H1 (cell line): ENCODE measurements at regions not wholly inside any gene's neighbourhood (a gene's known extent, or its start where the extent isn't known, plus 50 kb on each side); places are given as distances from the start of the nearest gene placed in this dataset.

Experiments used
- CREB1 ChIP-seq: IDR thresholded peaks from 2 replicates; pipeline ENCODE4 v1.6.1; 2012; ENCODE audit warnings: inconsistent platforms
- PHF8 ChIP-seq: fragments of 200-600 bp; sonication (generic); conservative IDR thresholded peaks from 2 replicates; pipeline ENCODE4 v1.7.1; 2012; ENCODE audit warnings: low read depth, mild to moderate bottlenecking, inconsistent platforms, low read length, moderate library complexity

DNA sequence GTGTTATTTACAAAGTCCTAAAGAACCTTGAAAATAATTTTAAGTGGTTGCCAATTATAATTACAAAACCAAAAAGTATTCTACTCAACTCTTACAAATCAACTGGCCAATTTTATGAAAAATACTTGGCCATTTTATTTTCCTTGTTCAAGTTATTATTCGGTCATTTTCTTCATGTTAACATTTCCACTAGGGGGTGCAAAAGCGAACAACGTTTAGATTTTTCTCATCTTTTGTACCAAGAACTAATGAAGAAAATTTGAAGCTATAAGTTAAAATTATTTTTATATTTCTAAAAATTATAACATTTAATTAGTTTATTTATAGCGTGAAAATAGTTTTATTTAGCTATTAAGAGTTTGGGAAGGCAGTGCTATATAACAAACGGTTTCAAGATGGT, 1453.3 kb downstream of the MAT2B start (continued):
- TF ChIP-seq PHF8 (no peak), CREB1 (no peak)
